GM23248 (cell line): ENCODE measurements at regions not wholly inside any gene's neighbourhood (a gene's known extent, or its start where the extent isn't known, plus 50 kb on each side); places are given as distances from the start of the nearest gene placed in this dataset.

Experiments
- EZH2 ChIP-seq: fragments of 200-600 bp; sonication (generic); IDR thresholded peaks from 2 replicates; pipeline ENCODE4 v1.6.1; 2018; ENCODE audit warnings: antibody characterized with exemption, mild to moderate bottlenecking; ENCODE audit not compliant: insufficient read depth, poor library complexity, severe bottlenecking
- EZH2phosphoT487 ChIP-seq: fragments of 200-600 bp; sonication (generic); IDR thresholded peaks from 2 replicates; pipeline ENCODE4 v1.6.1; 2018; ENCODE audit warnings: antibody characterized with exemption, moderate library complexity, mild to moderate bottlenecking, low read depth; ENCODE audit not compliant: insufficient read depth

- TF ChIP-seq EZH2phosphoT487 (no peak), EZH2 (no peak)
Observed at GRCh38 chr18:4636967-4637366, 181.9 kb upstream of the DLGAP1 start.
